Lung (tissue), 11 donors: ENCODE measurements at regions not wholly inside any gene's neighbourhood (a gene's known extent, or its start where the extent isn't known, plus 50 kb on each side); places are given as distances from the start of the nearest gene placed in this dataset.

Experiments
- ATAC-seq: fragments of 200-7000 bp; cut with Tn5 transposase; one replicate; pipeline ENCODE4 v1.9.1; 2020; ENCODE audit warnings: moderate number of reproducible peaks; ENCODE audit not compliant: insufficient read depth, low FRiP score
- DNase-seq, 3 donors: peaks; one replicate each; pipeline ENCODE4 v3.0.0-alpha.2; 2013 to 2017
- H3K27ac ChIP-seq, 2 donors: one replicate each; pipeline ENCODE4 v1.5.1; 2013; ENCODE audit warnings: mild to moderate bottlenecking in 2 of 2, moderate library complexity in 2 of 2, control low read depth in 1 of 2, inconsistent platforms in 1 of 2, low read depth in 1 of 2, low read length in 1 of 2
- H3K27me3 ChIP-seq, 3 donors: one replicate each; pipeline ENCODE4 v1.5.1; 2013; ENCODE audit warnings: low read length in 2 of 3; ENCODE audit not compliant: control insufficient read depth in 3 of 3, insufficient read depth in 3 of 3
- H3K36me3 ChIP-seq, 4 donors: one replicate each; pipeline ENCODE4 v1.5.1; 2013; ENCODE audit warnings: low read length in 4 of 4, mild to moderate bottlenecking in 1 of 4, moderate library complexity in 1 of 4; ENCODE audit not compliant: control insufficient read depth in 4 of 4, insufficient read depth in 4 of 4
- H3K4me1 ChIP-seq, 5 donors: one replicate each; pipeline ENCODE4 v1.5.1; 2013; ENCODE audit warnings: low read length in 5 of 5, mild to moderate bottlenecking in 2 of 5, moderate library complexity in 1 of 5; ENCODE audit not compliant: control insufficient read depth in 5 of 5, insufficient read depth in 5 of 5
- H3K4me3 ChIP-seq: one replicate; pipeline ENCODE4 v1.5.1; 2013; ENCODE audit warnings: mild to moderate bottlenecking, control low read depth, moderate library complexity
- H3K9ac ChIP-seq, 2 donors: one replicate each; pipeline ENCODE4 v1.5.1; 2013; ENCODE audit warnings: low read length in 2 of 2, control low read depth in 1 of 2; ENCODE audit not compliant: insufficient read depth in 1 of 2
- H3K9me3 ChIP-seq, 4 donors: one replicate each; pipeline ENCODE4 v1.5.1; 2013; ENCODE audit warnings: low read length in 3 of 4, mild to moderate bottlenecking in 1 of 4, moderate library complexity in 1 of 4; ENCODE audit not compliant: control insufficient read depth in 4 of 4, insufficient read depth in 3 of 4
- WGBS, 2 donors: extraction: QIAGEN DNeasy Blood & Tissue Kit; methylation state at CpG; one replicate each; pipeline ENCODE4 v1.1.7; 2013; 5-methylcytosine and 5-hydroxymethylcytosine counted together
- TF ChIP-seq, protein P1 (sequence below): IDR thresholded peaks from 2 replicates; pipeline ENCODE4 v1.5.1; 2012; ENCODE audit warnings: mild to moderate bottlenecking; ENCODE audit errors: control extremely low read depth, extremely low read depth
- donor health status: control.
- donor health status: control.
- donor health status: Bipolar disorder and iron deficiency.
- donor health status: healthy.
- donor health status: DM: yes; HTN: yes; CAD: no.

DNA sequence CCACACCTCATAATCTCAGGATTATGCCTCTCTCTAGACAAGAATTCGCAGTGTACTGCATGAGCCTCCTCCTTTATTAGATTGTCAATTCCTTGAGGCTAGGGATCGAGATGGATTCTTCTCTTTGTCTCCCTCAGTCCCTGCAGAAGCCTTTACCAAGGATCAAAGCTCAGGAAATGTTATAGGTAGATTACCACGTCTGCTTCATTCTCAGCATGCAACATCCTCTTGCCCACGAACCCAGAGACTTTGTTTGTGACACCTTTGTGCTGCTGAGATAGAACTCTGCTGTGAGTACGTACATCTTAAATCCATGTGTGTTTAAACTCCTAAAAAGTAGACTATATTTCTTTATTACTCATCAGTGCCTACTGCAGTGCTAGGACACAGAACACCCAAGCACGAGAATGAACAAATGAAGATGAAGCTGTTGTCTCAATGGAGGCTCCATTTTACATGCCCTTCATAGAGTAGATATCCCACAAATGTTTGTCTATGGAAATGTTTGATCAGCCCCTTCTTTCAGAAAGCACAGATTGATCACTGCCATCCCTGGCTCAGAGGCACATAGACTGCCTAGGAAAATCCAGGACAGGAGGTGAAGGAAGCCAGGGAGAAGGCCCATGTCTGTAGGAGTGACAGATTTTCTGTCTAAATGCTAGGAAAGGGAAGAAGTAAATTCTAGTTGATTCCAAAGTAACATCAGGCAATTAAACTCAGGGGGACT, 98.8 kb upstream of the KLHL29 start:
- no peaks in the 10 kb centered on the region for H3K9me3 ChIP-seq
- H3K27me3 ChIP-seq: no peaks in the 10 kb centered on the region
- DNase-seq (no peak), ATAC-seq (no peak)
- 75 to 80% methylated on average over 6 of the region's 6 CpGs for WGBS, 2 donors
- H3K27ac ChIP-seq: peak overlapping the region in 1 of 2 donors; percentile 46
- TF ChIP-seq, protein P1, sequence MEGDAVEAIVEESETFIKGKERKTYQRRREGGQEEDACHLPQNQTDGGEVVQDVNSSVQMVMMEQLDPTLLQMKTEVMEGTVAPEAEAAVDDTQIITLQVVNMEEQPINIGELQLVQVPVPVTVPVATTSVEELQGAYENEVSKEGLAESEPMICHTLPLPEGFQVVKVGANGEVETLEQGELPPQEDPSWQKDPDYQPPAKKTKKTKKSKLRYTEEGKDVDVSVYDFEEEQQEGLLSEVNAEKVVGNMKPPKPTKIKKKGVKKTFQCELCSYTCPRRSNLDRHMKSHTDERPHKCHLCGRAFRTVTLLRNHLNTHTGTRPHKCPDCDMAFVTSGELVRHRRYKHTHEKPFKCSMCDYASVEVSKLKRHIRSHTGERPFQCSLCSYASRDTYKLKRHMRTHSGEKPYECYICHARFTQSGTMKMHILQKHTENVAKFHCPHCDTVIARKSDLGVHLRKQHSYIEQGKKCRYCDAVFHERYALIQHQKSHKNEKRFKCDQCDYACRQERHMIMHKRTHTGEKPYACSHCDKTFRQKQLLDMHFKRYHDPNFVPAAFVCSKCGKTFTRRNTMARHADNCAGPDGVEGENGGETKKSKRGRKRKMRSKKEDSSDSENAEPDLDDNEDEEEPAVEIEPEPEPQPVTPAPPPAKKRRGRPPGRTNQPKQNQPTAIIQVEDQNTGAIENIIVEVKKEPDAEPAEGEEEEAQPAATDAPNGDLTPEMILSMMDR: no peak
- H3K4me3 ChIP-seq: no peak overlapping the region
- no peak overlapping the region for H3K9ac ChIP-seq
- H3K4me1 ChIP-seq: peaks cover 0 to 27% (median 8%) of the 10 kb centered on the region in 5 donors
- no peaks in the 10 kb centered on the region for H3K36me3 ChIP-seq

DNA sequence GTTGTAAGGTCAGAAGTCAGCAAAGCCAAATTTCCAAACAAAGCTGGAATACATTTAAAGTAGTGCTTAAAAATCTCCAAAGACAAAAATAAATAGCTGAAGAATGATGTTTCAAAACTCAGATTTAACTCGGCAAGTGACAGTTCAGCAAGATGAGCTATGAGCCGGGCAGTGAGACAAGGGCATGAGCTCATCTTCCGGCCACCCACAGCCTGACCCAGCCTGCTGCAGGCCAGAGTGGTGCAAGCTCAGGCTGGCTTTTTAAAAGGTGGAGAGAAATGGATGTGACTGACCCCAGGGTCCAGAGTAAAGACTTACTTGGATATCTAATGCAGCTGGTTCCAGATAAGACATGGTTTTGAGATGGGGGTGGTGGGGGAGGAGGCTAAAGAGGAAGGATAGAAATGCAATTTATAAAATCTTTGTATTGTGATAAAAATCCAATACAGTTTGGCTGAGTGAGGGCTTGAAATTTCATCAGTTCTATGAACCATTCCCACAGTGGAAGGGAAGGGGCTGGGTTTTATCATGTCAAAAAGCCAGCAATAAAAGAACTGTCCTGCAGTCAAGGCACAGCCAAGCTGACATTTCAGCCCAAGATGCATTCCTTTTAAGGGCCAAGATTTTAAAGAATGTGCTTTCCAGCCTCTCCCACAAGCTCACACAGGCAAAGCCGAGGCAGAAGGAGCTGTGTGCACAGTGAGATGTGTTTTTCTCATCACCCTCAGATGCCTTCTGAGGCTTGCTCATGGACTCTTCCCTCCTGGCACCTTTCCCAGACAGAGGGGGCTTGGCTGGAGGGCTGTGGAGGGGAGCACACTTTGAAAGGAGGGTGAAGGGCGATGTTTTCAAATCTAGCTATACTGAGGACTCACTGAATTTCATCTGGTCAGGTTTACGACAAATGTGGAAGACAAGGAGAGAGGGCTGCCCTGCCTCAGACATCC, 97.9 kb upstream of the KLHL29 start:
- DNase-seq (peak; percentile 78 to 94 (median 93)), ATAC-seq (peak; percentile 62)
- TF ChIP-seq, protein P1: no peak
- 49 to 70% methylated on average over 6 of the region's 6 CpGs for WGBS, 2 donors
- H3K9me3 ChIP-seq: no peaks in the 10 kb centered on the region
- no peaks in the 10 kb centered on the region for H3K27me3 ChIP-seq
- H3K4me3 ChIP-seq: no peak overlapping the region
- H3K4me1 ChIP-seq: peaks cover 0 to 27% (median 8%) of the 10 kb centered on the region in 5 donors
- peak overlapping the region in 1 of 2 donors; percentile 7 for H3K27ac ChIP-seq
- no peaks in the 10 kb centered on the region for H3K36me3 ChIP-seq
- H3K9ac ChIP-seq: no peak overlapping the region

DNA sequence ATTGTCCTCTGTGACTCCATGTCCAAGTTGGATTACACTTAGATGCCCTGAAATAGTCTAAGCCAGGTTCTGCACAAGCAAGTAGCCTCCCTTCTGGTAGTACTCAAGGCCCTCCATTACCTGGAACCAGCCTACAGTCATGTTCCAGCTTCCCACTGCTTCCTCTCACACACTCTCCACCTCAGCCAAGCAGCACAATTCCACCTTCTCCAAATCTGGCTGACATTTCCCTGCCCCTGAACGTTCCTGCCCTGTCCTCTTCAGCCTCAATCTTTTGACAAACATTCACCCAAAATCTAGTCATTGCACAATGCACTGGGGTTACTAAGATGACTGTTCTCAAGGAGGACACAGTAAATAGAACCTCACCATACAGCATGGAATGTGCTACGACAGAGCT, 95.3 kb upstream of the KLHL29 start:
- Histone ChIP-seq H3K27me3 (no peaks in the 10 kb centered on the region), H3K4me1 (peaks cover 0 to 47% (median 22%) of the 10 kb centered on the region in 5 donors), H3K27ac (no peak overlapping the region), H3K9ac (no peak overlapping the region), H3K4me3 (no peak overlapping the region), H3K36me3 (no peaks in the 10 kb centered on the region), H3K9me3 (no peaks in the 10 kb centered on the region)
- TF ChIP-seq, protein P1: no peak
- WGBS, 2 donors: 60 to 78% methylated on average over 2 of the region's 2 CpGs
- DNase-seq: no peak
- no peak for ATAC-seq
